VCaP (cell line): ENCODE measurements at regions not wholly inside any gene's neighbourhood (a gene's known extent, or its start where the extent isn't known, plus 50 kb on each side); places are given as distances from the start of the nearest gene placed in this dataset.
"Not testable (repeated sequence)": the region's sequence is repeated elsewhere in the genome, so short reads cannot be mapped to it uniquely, and the experiment has no call there.

Experiments used
- H3K27ac ChIP-seq: fragments of 450-650 bp; 2 replicates; pipeline ENCODE4 v1.5.1; 2017
- CTCF ChIP-seq: fragments of 450-650 bp; conservative IDR thresholded peaks from 2 replicates; pipeline ENCODE4 v1.5.1; 2017; ENCODE audit warnings: mild to moderate bottlenecking, moderate library complexity

- TF ChIP-seq CTCF, result no peak
- no peak overlapping the region for H3K27ac ChIP-seq
Observed at GRCh38 chr1:195735140-195735539, 873.1 kb downstream of the KCNT2 start.

- H3K27ac ChIP-seq, result no peak overlapping the region
- TF ChIP-seq CTCF, result peak; percentile 37
Observed at GRCh38 chr1:195733826-195734225, 874.4 kb downstream of the KCNT2 start.

- TF ChIP-seq CTCF, result no peak
Observed at GRCh38 chr1:195733408-195733807, 874.8 kb downstream of the KCNT2 start.

GRCh38 chr1:195731385-195731784 is 876.9 kb downstream of the KCNT2 start:
- TF ChIP-seq CTCF, result no peak
- H3K27ac ChIP-seq, result no peak overlapping the region

More at GRCh38 chr1:195733408-195733807, 874.8 kb downstream of the KCNT2 start:
- no peak overlapping the region for H3K27ac ChIP-seq

GRCh38 chr1:195723796-195724194 is 884.4 kb downstream of the KCNT2 start:
- no peak for TF ChIP-seq CTCF
- H3K27ac ChIP-seq, result no peak overlapping the region

GRCh38 chr1:195722852-195723795 is 885.1 kb downstream of the KCNT2 start:
- H3K27ac ChIP-seq, result not testable (repeated sequence)

GRCh38 chr1:195722146-195722545 is 886.1 kb downstream of the KCNT2 start:
- H3K27ac ChIP-seq, result not testable (repeated sequence)

GRCh38 chr1:195721210-195721971 is 886.8 kb downstream of the KCNT2 start:
- H3K27ac ChIP-seq, result no peak overlapping the region
- TF ChIP-seq CTCF, result no peak
